ENCODE measurements at regions not wholly inside any gene's neighbourhood (a gene's known extent, or its start where the extent isn't known, plus 50 kb on each side); places are given as distances from the start of the nearest gene placed in this dataset.

DNA sequence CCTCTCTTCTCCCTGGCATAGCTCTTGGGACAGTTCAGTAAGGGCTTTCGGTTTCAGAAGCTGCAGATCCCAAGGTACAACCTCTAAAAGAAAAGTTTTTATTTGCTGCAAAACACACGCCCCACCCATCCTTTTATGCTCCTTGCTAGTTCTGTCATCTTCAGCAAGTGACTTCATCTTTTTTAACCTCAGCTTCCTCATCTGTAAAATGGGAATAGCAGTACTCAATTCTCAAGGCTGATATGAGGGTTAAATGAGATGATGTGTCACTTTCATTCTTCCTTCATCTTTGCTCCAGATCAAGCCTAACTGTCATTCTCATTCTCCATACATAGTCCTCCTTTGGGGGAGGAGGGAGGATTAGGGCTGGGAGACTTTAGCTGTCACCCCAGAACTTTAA, 90.0 kb upstream of the ALX4 start:
- H3K27ac ChIP-seq, result no peak overlapping the region

DNA sequence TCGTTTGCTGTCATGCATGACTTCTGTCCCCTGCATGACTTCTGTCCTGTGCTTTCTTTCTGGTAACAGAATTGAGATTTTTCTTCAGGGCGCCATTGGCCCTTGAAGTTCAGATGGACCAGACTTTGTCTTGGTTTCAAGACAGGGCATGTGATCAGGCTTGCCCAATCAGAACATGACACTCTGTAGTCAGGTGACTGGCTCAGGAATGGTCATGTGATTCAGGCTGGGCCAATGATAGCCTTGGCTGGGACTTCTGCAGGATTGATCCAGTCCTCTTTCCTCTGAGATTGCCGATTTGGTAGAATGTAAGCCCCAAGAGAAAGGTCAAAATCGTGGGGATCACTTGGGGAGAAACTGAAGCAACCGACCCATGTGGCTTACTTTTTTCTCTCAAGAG, 90.5 kb upstream of the ALX4 start:
- no peak overlapping the region for H3K27ac ChIP-seq
- no peak for TF ChIP-seq ZFX (IDR thresholded peaks at IDR 0.05)
- TF ChIP-seq, protein P1, sequence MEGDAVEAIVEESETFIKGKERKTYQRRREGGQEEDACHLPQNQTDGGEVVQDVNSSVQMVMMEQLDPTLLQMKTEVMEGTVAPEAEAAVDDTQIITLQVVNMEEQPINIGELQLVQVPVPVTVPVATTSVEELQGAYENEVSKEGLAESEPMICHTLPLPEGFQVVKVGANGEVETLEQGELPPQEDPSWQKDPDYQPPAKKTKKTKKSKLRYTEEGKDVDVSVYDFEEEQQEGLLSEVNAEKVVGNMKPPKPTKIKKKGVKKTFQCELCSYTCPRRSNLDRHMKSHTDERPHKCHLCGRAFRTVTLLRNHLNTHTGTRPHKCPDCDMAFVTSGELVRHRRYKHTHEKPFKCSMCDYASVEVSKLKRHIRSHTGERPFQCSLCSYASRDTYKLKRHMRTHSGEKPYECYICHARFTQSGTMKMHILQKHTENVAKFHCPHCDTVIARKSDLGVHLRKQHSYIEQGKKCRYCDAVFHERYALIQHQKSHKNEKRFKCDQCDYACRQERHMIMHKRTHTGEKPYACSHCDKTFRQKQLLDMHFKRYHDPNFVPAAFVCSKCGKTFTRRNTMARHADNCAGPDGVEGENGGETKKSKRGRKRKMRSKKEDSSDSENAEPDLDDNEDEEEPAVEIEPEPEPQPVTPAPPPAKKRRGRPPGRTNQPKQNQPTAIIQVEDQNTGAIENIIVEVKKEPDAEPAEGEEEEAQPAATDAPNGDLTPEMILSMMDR (conservative IDR thresholded peaks at IDR 0.05), result no peak

More for the DNA sequence above, 90.0 kb upstream of the ALX4 start:
- TF ChIP-seq ZFX (IDR thresholded peaks at IDR 0.05), result no peak
- TF ChIP-seq, protein P1 (conservative IDR thresholded peaks at IDR 0.05), result no peak

- TF ChIP-seq ZFX (IDR thresholded peaks at IDR 0.05), result no peak
- TF ChIP-seq, protein P1 (conservative IDR thresholded peaks at IDR 0.05), result no peak
- H3K27ac ChIP-seq, result no peak overlapping the region
These were observed 92.6 kb upstream of the ALX4 start for GRCh38 chr11:44402466-44403075.

GRCh38 chr11:44403176-44403575, 93.2 kb upstream of the ALX4 start:
- H3K27ac ChIP-seq, result no peak overlapping the region
- no peak for TF ChIP-seq ZFX (IDR thresholded peaks at IDR 0.05)
- TF ChIP-seq, protein P1 (conservative IDR thresholded peaks at IDR 0.05), result no peak

DNA sequence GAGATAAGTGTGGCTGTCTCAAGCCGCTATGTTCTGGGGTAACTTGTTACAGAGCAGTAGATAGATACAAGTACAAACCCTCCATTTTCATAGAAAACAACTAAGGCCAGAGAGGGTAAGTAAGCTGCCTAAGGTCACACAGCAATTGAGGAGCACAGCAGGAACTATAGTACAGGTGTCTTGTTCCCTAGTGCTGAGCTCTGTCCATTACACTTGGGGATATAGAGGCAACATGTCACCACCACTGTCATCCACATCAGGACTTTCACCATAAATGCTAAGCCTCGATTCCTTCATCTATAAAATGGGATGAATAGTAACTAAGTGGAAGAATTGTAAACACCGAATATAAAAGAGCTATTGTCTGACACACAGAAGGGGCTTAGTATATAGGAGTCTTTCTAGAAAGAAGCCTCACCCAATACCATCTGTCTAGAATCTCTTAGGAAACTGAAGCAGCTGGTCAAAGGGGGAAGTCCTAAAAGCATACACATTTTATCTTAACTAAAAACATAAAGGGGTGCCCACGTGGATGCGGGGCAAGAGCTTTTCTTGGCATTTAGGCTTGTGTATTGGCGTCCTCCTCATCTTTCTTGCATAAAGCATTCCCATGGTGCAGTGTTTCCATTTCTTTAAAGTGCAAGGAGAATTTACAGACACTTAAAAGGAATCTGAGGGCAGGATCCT, 93.8 kb upstream of the ALX4 start:
- no peak overlapping the region for H3K27ac ChIP-seq
- TF ChIP-seq, protein P1 (conservative IDR thresholded peaks at IDR 0.05), result no peak
- no peak for TF ChIP-seq ZFX (IDR thresholded peaks at IDR 0.05)

DNA sequence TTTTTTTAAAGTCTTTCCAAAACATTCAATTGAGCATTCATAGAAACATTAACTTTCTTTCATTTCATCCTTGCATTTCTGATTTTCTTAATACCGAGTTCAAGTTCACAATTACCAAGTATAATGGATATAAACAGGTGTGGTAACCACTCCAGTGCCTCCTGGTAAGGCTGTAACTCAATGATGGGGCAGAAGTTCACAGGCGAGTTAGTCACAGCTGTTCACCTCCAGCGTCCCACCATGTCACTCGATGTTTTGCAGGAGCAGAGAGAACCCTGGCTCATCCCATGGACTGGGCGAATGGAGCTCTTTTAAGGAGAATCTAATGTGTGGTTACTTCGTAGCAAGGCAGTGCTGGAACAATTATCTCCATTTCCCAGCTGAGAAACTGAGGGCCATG, 94.4 kb upstream of the ALX4 start:
- TF ChIP-seq, protein P1 (conservative IDR thresholded peaks at IDR 0.05), result no peak
- no peak for TF ChIP-seq ZFX (IDR thresholded peaks at IDR 0.05)

GRCh38 chr11:44404736-44405395, 94.9 kb upstream of the ALX4 start:
- no peak overlapping the region for H3K27ac ChIP-seq
- TF ChIP-seq, protein P1 (conservative IDR thresholded peaks at IDR 0.05), result no peak
- no peak for TF ChIP-seq ZFX (IDR thresholded peaks at IDR 0.05)

More for the DNA sequence above, 94.4 kb upstream of the ALX4 start:
- no peak overlapping the region for H3K27ac ChIP-seq

All from C4-2B (cell line).